Caco-2 (cell line): ENCODE measurements at regions not wholly inside any gene's neighbourhood (a gene's known extent, or its start where the extent isn't known, plus 50 kb on each side); places are given as distances from the start of the nearest gene placed in this dataset.

ENCODE experiments used
- BruUV-seq: library from RNA; stranded (reverse); fragments of 400-500 nt; replicated peaks from 2 replicates; lab custom pipeline; 2021; lab: Mats Ljungman, UMichigan
- CTCF ChIA-PET: fragments of 300-600 bp; sonication (Branson Sonifier 250); formaldehyde crosslinking; loops from one replicate; lab custom pipeline; 2022; ENCODE audit warnings: antibody characterized with exemption; lab: Charles Lee
- POLR2A ChIA-PET: fragments of 300-600 bp; sonication (Branson Sonifier 250); formaldehyde crosslinking; loops from one replicate; lab custom pipeline; 2022; ENCODE audit warnings: antibody characterized with exemption; lab: Charles Lee
- DNase-seq, 2 experiments: peaks; one replicate each; pipeline versions ENCODE4 v3.0.0 to v3.0.0-alpha.2; 2020 to 2022
- H3K27me3 ChIP-seq: replicated peaks from 2 replicates; pipeline ENCODE4 v1.6.0; 2011; ENCODE audit warnings: low read length; ENCODE audit not compliant: control insufficient read depth, insufficient read depth
- H3K36me3 ChIP-seq: 2 replicates; pipeline ENCODE4 v1.5.1; 2011; ENCODE audit warnings: low read length; ENCODE audit not compliant: control insufficient read depth, insufficient read depth
- H3K4me1 ChIP-seq: fragments of 250-450 bp; sonication (Bioruptor Pico); 2 replicates; pipeline ENCODE4 v1.5.1; 2020; ENCODE audit warnings: mild to moderate bottlenecking
- H3K4me3 ChIP-seq: 2 replicates; pipeline ENCODE4 v1.5.1; 2011; ENCODE audit warnings: low read depth, mild to moderate bottlenecking, control low read depth, low read length
- H3K9me3 ChIP-seq: fragments of 250-450 bp; sonication (Bioruptor Pico); 2 replicates; pipeline ENCODE4 v1.5.1; 2020; ENCODE audit warnings: mild to moderate bottlenecking, moderate library complexity
- H3K27ac Mint-ChIP-seq: one replicate; pipeline ENCODE4 v1.8.0; 2022; ENCODE audit warnings: mixed read lengths; ENCODE audit not compliant: unreplicated experiment
- H3K27me3 Mint-ChIP-seq: one replicate; pipeline ENCODE4 v1.8.0; 2022; ENCODE audit warnings: mixed read lengths; ENCODE audit not compliant: insufficient read depth, unreplicated experiment
- H3K36me3 Mint-ChIP-seq: one replicate; pipeline ENCODE4 v1.8.0; 2022; ENCODE audit warnings: mild to moderate bottlenecking, mixed read lengths; ENCODE audit not compliant: insufficient read depth, unreplicated experiment
- H3K4me1 Mint-ChIP-seq: one replicate; pipeline ENCODE4 v1.8.0; 2022; ENCODE audit warnings: low read depth, mixed read lengths; ENCODE audit not compliant: unreplicated experiment
- H3K4me3 Mint-ChIP-seq: one replicate; pipeline ENCODE4 v1.8.0; 2022; ENCODE audit warnings: mild to moderate bottlenecking, moderate library complexity, mixed read lengths; ENCODE audit not compliant: unreplicated experiment
- H3K9me3 Mint-ChIP-seq: one replicate; pipeline ENCODE4 v1.8.0; 2022; ENCODE audit warnings: mixed read lengths; ENCODE audit not compliant: unreplicated experiment
- CTCF ChIP-seq, 2 experiments: fragments of 200-600 bp in 1 of 2; IDR thresholded peaks; 1 replicate in 1 of 2; 2 replicates in 1 of 2; pipeline versions ENCODE4 v1.5.1 to v1.8.0; 2011 to 2022; ENCODE audit warnings: antibody characterized with exemption in 1 of 2, control low read depth in 1 of 2, inconsistent platforms in 1 of 2, low read depth in 1 of 2, low read length in 1 of 2, mild to moderate bottlenecking in 1 of 2, moderate library complexity in 1 of 2; ENCODE audit not compliant: insufficient read depth in 1 of 2, severe bottlenecking in 1 of 2, unreplicated experiment in 1 of 2
- intact Hi-C: fragments of 100-400 bp; cut with micrococcal nuclease; formaldehyde crosslinking; loops from one replicate; pipeline ENCODE4 v1.10.0; 2022; ENCODE audit not compliant: unreplicated experiment

GRCh38 chr19:28882818-28883217, 330.1 kb downstream of the UQCRFS1 start:
- intact Hi-C loops = no loop called here
- DNase-seq = no peak
- Mint-ChIP-seq H3K27me3 (no peaks in the 10 kb centered on the region), H3K27ac (no peak overlapping the region), H3K4me3 (no peak overlapping the region), H3K9me3 (no peaks in the 10 kb centered on the region), H3K36me3 (no peaks in the 10 kb centered on the region), H3K4me1 (no peaks in the 10 kb centered on the region)
- no peaks in the 10 kb centered on the region for H3K9me3 ChIP-seq
- CTCF ChIA-PET = no interaction called here
- no peak for TF ChIP-seq CTCF (IDR thresholded peaks at IDR 0.05; ENCODE audit: insufficient read depth in 1 of 2, low read depth in 1 of 2, low read length in 1 of 2, severe bottlenecking in 1 of 2, unreplicated experiment in 1 of 2)
- no TSS peak for BruUV-seq
- POLR2A ChIA-PET = no interaction called here
- H3K4me3 ChIP-seq = no peak overlapping the region
- H3K36me3 ChIP-seq = no peaks in the 10 kb centered on the region
- no peaks in the 10 kb centered on the region for H3K27me3 ChIP-seq
- no peaks in the 10 kb centered on the region for H3K4me1 ChIP-seq

GRCh38 chr19:28881616-28882015, 331.3 kb downstream of the UQCRFS1 start:
- no peaks in the 10 kb centered on the region for H3K36me3 ChIP-seq
- CTCF ChIA-PET = no interaction called here
- Mint-ChIP-seq H3K4me3 (no peak overlapping the region), H3K27ac (no peak overlapping the region), H3K9me3 (no peaks in the 10 kb centered on the region), H3K27me3 (no peaks in the 10 kb centered on the region), H3K4me1 (no peaks in the 10 kb centered on the region), H3K36me3 (no peaks in the 10 kb centered on the region)
- no peaks in the 10 kb centered on the region for H3K27me3 ChIP-seq
- POLR2A ChIA-PET = no interaction called here
- intact Hi-C loops = no loop called here
- no TSS peak for BruUV-seq
- no peak for TF ChIP-seq CTCF (IDR thresholded peaks at IDR 0.05; ENCODE audit: insufficient read depth in 1 of 2, low read depth in 1 of 2, low read length in 1 of 2, severe bottlenecking in 1 of 2, unreplicated experiment in 1 of 2)
- H3K9me3 ChIP-seq = no peaks in the 10 kb centered on the region
- no peak for DNase-seq
- no peak overlapping the region for H3K4me3 ChIP-seq
- H3K4me1 ChIP-seq = no peaks in the 10 kb centered on the region

GRCh38 chr19:28880735-28881401, 332.1 kb downstream of the UQCRFS1 start:
- POLR2A ChIA-PET = no interaction called here
- no peak for DNase-seq
- no TSS peak for BruUV-seq
- TF ChIP-seq CTCF (IDR thresholded peaks at IDR 0.05; ENCODE audit: insufficient read depth in 1 of 2, low read depth in 1 of 2, low read length in 1 of 2, severe bottlenecking in 1 of 2, unreplicated experiment in 1 of 2) = no peak
- H3K9me3 Mint-ChIP-seq = no peaks in the 10 kb centered on the region
- no peaks in the 10 kb centered on the region for H3K36me3 ChIP-seq
- no peaks in the 10 kb centered on the region for H3K36me3 Mint-ChIP-seq
- H3K27ac Mint-ChIP-seq = no peak overlapping the region
- no peaks in the 10 kb centered on the region for H3K4me1 Mint-ChIP-seq
- no peak overlapping the region for H3K4me3 ChIP-seq
- no peaks in the 10 kb centered on the region for H3K9me3 ChIP-seq
- intact Hi-C loops = no loop called here
- no peaks in the 10 kb centered on the region for H3K27me3 Mint-ChIP-seq
- no peaks in the 10 kb centered on the region for H3K4me1 ChIP-seq
- no peak overlapping the region for H3K4me3 Mint-ChIP-seq
- no peaks in the 10 kb centered on the region for H3K27me3 ChIP-seq
- CTCF ChIA-PET = no interaction called here
